Femur (tissue), 1 donor: ENCODE measurements at regions not wholly inside any gene's neighbourhood (a gene's known extent, or its start where the extent isn't known, plus 50 kb on each side); places are given as distances from the start of the nearest gene placed in this dataset.

Experiments
- DNase-seq: peaks from one replicate; pipeline ENCODE4 v3.0.0-alpha.2; 2017

GRCh38 chr6:37555040-37555781 is 55.5 kb upstream of the CCDC167 start:
- no peak for DNase-seq

GRCh38 chr6:37554480-37554819 is 54.8 kb upstream of the CCDC167 start:
- DNase-seq, result no peak

GRCh38 chr6:37552267-37552666 is 52.6 kb upstream of the CCDC167 start:
- DNase-seq, result no peak

DNA sequence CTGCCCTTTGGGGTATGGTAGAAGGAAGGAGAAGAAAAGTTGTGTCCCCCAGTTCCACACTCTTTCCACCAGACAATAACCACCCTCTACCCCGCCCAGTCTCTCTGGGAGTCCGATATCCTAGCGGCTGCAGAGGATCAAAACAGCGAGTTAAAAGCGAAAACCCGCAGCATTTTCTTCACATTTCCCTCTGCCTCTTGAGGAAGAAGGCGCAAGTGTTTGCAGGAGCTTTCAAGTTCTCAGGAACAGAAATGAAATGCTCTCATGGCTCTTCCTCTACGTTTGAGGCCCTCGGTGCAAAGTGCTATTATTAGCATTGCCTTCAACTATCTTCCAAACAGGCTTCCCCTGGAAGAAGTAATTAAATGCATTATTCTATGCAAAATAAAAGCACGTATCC is 52.2 kb upstream of the CCDC167 start:
- no peak for DNase-seq

GRCh38 chr6:37551446-37551845 is 51.8 kb upstream of the CCDC167 start:
- no peak for DNase-seq

DNA sequence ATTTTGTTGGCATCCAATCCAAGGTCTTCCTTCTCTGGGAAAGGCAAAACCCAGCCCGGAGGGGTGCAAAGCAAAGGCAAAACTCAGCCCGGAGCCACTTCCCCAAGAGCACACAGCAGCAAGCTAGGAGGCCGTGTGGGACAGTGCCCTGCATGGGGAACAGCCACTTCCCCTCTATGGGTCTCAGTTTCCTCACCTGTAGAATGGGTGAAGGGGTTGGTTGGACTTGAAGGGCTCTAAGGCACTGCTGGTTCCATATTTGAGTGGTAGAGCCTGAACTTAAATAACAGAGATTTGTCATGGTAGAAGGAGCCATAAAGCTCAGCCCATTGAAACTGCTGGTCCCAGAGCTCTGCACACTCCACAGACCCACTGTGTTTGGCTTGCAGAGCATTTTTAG is 51.3 kb upstream of the CCDC167 start:
- DNase-seq, result no peak

DNA sequence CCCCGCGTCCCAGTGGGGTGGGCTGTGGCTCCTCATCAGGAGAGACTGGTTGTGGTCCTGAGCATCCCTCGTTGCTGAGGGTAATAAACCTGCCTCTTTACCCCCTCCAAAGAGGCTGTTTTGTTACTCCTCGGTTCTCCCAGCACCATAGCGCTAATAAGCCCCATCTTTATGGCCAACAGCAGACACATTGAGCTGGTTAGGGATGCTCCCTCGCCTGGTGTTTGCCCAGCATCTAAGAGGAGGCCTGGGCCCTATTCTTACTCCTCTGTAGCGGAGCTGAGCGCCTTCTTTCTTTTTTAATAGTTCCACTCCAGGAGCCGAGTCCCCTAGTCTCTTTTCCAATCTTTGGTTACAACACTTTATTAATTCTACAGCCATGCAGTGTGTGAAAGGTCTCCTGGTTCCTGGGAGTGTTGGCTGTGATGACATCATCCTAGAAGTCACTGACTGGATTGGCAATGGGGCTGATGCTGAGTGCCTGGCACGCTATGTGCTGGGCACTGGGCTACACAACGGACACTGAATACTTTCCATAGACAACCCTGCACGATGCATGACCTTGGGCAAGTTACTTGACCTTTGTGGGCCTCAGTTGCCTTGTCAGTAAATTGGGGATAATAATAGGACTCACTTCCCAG is 50.6 kb upstream of the CCDC167 start:
- DNase-seq, result no peak

- no peak for DNase-seq
Measured at GRCh38 chr6:37549558-37549957, 49.9 kb upstream of the CCDC167 start.
